PC-3 (cell line): ENCODE measurements at regions not wholly inside any gene's neighbourhood (a gene's known extent, or its start where the extent isn't known, plus 50 kb on each side); places are given as distances from the start of the nearest gene placed in this dataset.

Experiments
- ATAC-seq: fragments of 200-7000 bp; cut with Tn5 transposase; 2 replicates; pipeline ENCODE4 v1.9.1; 2020; ENCODE audit warnings: mild to moderate bottlenecking, moderate library complexity
- BruUV-seq: library from RNA; stranded (reverse); fragments of 400-500 nt; replicated peaks from 2 replicates; lab custom pipeline; 2021; lab: Mats Ljungman, UMichigan
- CTCF ChIA-PET: fragments of 300-600 bp; sonication (Branson Sonifier 250); formaldehyde crosslinking; loops from one replicate; lab custom pipeline; 2022; ENCODE audit warnings: antibody characterized with exemption; lab: Charles Lee
- POLR2A ChIA-PET: fragments of 300-600 bp; sonication (Branson Sonifier 250); formaldehyde crosslinking; loops from one replicate; lab custom pipeline; 2022; ENCODE audit warnings: antibody characterized with exemption; ENCODE audit not compliant: unreplicated experiment; lab: Charles Lee
- DNase-seq: peaks from one replicate; pipeline ENCODE4 v3.0.0-alpha.2; 2015
- H2AFZ ChIP-seq: fragments of 300-600 bp; sonication (generic); 2 replicates; pipeline ENCODE4 v1.6.0; 2016; ENCODE audit warnings: antibody characterized with exemption, low read length
- H3F3A ChIP-seq: fragments of 300-600 bp; sonication (generic); one replicate; pipeline ENCODE4 v1.6.0; 2017; ENCODE audit warnings: antibody characterized with exemption, low read length, control low read depth, mild to moderate bottlenecking; ENCODE audit not compliant: unreplicated experiment
- H3K27ac ChIP-seq: fragments of 300-600 bp; sonication (generic); 2 replicates; pipeline ENCODE4 v1.5.1; 2016; ENCODE audit warnings: mild to moderate bottlenecking, low read length
- H3K27me3 ChIP-seq: fragments of 300-600 bp; sonication (generic); 2 replicates; pipeline ENCODE4 v1.6.1; 2016; ENCODE audit warnings: low read length, mixed read lengths
- H3K36me3 ChIP-seq: fragments of 300-600 bp; sonication (generic); 2 replicates; pipeline ENCODE4 v1.6.1; 2016; ENCODE audit warnings: low read depth, mixed run types, low read length, mixed read lengths
- H3K4me1 ChIP-seq: fragments of 300-600 bp; sonication (generic); 2 replicates; pipeline ENCODE4 v1.5.1; 2016; ENCODE audit warnings: low read length; ENCODE audit not compliant: insufficient read depth
- H3K4me2 ChIP-seq: fragments of 300-600 bp; sonication (generic); 2 replicates; pipeline ENCODE4 v1.6.0; 2016; ENCODE audit warnings: low read length
- H3K4me3 ChIP-seq: fragments of 300-600 bp; sonication (generic); 2 replicates; pipeline ENCODE4 v1.5.1; 2016; ENCODE audit warnings: mild to moderate bottlenecking, low read length, mixed read lengths
- H3K79me2 ChIP-seq: fragments of 300-600 bp; sonication (generic); 2 replicates; pipeline ENCODE4 v1.6.1; 2017; ENCODE audit warnings: low read length, mixed read lengths
- H3K9ac ChIP-seq: fragments of 300-600 bp; sonication (generic); 2 replicates; pipeline ENCODE4 v1.6.0; 2016; ENCODE audit warnings: mild to moderate bottlenecking, low read length
- H3K9me2 ChIP-seq: fragments of 300-600 bp; sonication (generic); replicated peaks from 2 replicates; pipeline ENCODE4 v1.6.1; 2016; ENCODE audit warnings: mixed run types, low read length, mixed read lengths
- H3K9me3 ChIP-seq: fragments of 300-600 bp; sonication (generic); 2 replicates; pipeline ENCODE4 v1.6.1; 2016; ENCODE audit warnings: low read length, mixed read lengths
- H4K20me1 ChIP-seq: fragments of 300-600 bp; sonication (generic); 2 replicates; pipeline ENCODE4 v1.6.1; 2016; ENCODE audit warnings: low read length, mixed read lengths
- CTCF ChIP-seq: fragments of 300-600 bp; sonication (generic); conservative IDR thresholded peaks from 2 replicates; pipeline ENCODE4 v1.5.1; 2017; ENCODE audit warnings: antibody characterized with exemption, low read depth, mild to moderate bottlenecking, low read length
- EZH2 ChIP-seq: fragments of 300-600 bp; sonication (generic); IDR thresholded peaks from one replicate; pipeline ENCODE4 v1.6.1; 2017; ENCODE audit warnings: antibody characterized with exemption, mild to moderate bottlenecking, low read length; ENCODE audit not compliant: unreplicated experiment
- EZH2phosphoT487 ChIP-seq: fragments of 300-600 bp; sonication (generic); IDR thresholded peaks from 2 replicates; pipeline ENCODE4 v1.6.1; 2018; ENCODE audit warnings: mild to moderate bottlenecking, antibody characterized with exemption, low read length, borderline replicate concordance
- intact Hi-C: fragments of 100-400 bp; cut with micrococcal nuclease; formaldehyde crosslinking; loops from 2 replicates; pipeline ENCODE4 v1.9.0; 2023

GRCh38 chr7:33799766-33800165 lies 105.6 kb upstream of the BMPER start:
- no peak overlapping the region for H3K4me2 ChIP-seq
- no peaks in the 10 kb centered on the region for H3K9me2 ChIP-seq
- intact Hi-C loops, result no loop called here
- POLR2A ChIA-PET, result no interaction called here
- H3K9ac ChIP-seq, result no peak overlapping the region
- H3K4me3 ChIP-seq, result no peak overlapping the region
- H3K36me3 ChIP-seq, result no peaks in the 10 kb centered on the region
- BruUV-seq, result no TSS peak
- no peaks in the 10 kb centered on the region for H3K9me3 ChIP-seq
- DNase-seq, result no peak
- no peak overlapping the region for H2AFZ ChIP-seq
- no peaks in the 10 kb centered on the region for H4K20me1 ChIP-seq
- no peak for TF ChIP-seq EZH2phosphoT487
- TF ChIP-seq CTCF, result no peak
- no peak for TF ChIP-seq EZH2
- no peaks in the 10 kb centered on the region for H3K79me2 ChIP-seq
- ATAC-seq, result no peak
- H3K27me3 ChIP-seq, result no peaks in the 10 kb centered on the region
- no peaks in the 10 kb centered on the region for H3F3A ChIP-seq
- CTCF ChIA-PET, result no interaction called here
- H3K4me1 ChIP-seq, result no peaks in the 10 kb centered on the region
- H3K27ac ChIP-seq, result no peak overlapping the region

- no peaks in the 10 kb centered on the region for H3K27me3 ChIP-seq
- H3K79me2 ChIP-seq, result no peaks in the 10 kb centered on the region
- CTCF ChIA-PET, result no interaction called here
- no peak for ATAC-seq
- no peak overlapping the region for H3K9ac ChIP-seq
- no peaks in the 10 kb centered on the region for H3F3A ChIP-seq
- POLR2A ChIA-PET, result no interaction called here
- H3K4me2 ChIP-seq, result no peak overlapping the region
- peaks cover 16% of the 10 kb centered on the region for H3K4me1 ChIP-seq
- H3K9me3 ChIP-seq, result no peaks in the 10 kb centered on the region
- H3K36me3 ChIP-seq, result no peaks in the 10 kb centered on the region
- H4K20me1 ChIP-seq, result no peaks in the 10 kb centered on the region
- H3K4me3 ChIP-seq, result no peak overlapping the region
- no peak overlapping the region for H3K27ac ChIP-seq
- no peak for DNase-seq
- no TSS peak for BruUV-seq
- no peak overlapping the region for H2AFZ ChIP-seq
- no peaks in the 10 kb centered on the region for H3K9me2 ChIP-seq
- TF ChIP-seq EZH2phosphoT487 (no peak), EZH2 (no peak), CTCF (no peak)
- intact Hi-C loops, result no loop called here
These were observed 102.7 kb upstream of the BMPER start for GRCh38 chr7:33802600-33802999.

GRCh38 chr7:33804140-33804660 lies 101.1 kb upstream of the BMPER start:
- ATAC-seq (no peak), DNase-seq (no peak)
- no peak overlapping the region for H3K4me3 ChIP-seq
- H3K27ac ChIP-seq, result no peak overlapping the region
- POLR2A ChIA-PET, result no interaction called here
- CTCF ChIA-PET, result no interaction called here
- no peaks in the 10 kb centered on the region for H3K36me3 ChIP-seq
- intact Hi-C loops, result no loop called here
- no TSS peak for BruUV-seq
- H3K4me1 ChIP-seq, result peaks cover 27% of the 10 kb centered on the region
- TF ChIP-seq CTCF (no peak), EZH2phosphoT487 (no peak), EZH2 (no peak)
- no peaks in the 10 kb centered on the region for H3K79me2 ChIP-seq
- no peak overlapping the region for H3K4me2 ChIP-seq
- H3K9me3 ChIP-seq, result no peaks in the 10 kb centered on the region
- H3K9ac ChIP-seq, result no peak overlapping the region
- H3F3A ChIP-seq, result no peaks in the 10 kb centered on the region
- no peaks in the 10 kb centered on the region for H4K20me1 ChIP-seq
- H3K9me2 ChIP-seq, result no peaks in the 10 kb centered on the region
- no peak overlapping the region for H2AFZ ChIP-seq
- H3K27me3 ChIP-seq, result no peaks in the 10 kb centered on the region
